GM21423 (cell line): ENCODE measurements at regions not wholly inside any gene's neighbourhood (a gene's known extent, or its start where the extent isn't known, plus 50 kb on each side); places are given as distances from the start of the nearest gene placed in this dataset.

ENCODE experiments used
- ATAC-seq: cut with Tn5 transposase; IDR thresholded peaks from one replicate; pipeline ENCODE4 v1.9.1; 2021; ENCODE audit warnings: mild to moderate bottlenecking, moderate library complexity; ENCODE audit not compliant: unreplicated experiment

- no peak for ATAC-seq
These were observed 107.6 kb upstream of the OSR1 start for GRCh38 chr2:19465978-19466377.

GRCh38 chr2:19462256-19462645 lies 103.8 kb upstream of the OSR1 start:
- ATAC-seq, result no peak

DNA sequence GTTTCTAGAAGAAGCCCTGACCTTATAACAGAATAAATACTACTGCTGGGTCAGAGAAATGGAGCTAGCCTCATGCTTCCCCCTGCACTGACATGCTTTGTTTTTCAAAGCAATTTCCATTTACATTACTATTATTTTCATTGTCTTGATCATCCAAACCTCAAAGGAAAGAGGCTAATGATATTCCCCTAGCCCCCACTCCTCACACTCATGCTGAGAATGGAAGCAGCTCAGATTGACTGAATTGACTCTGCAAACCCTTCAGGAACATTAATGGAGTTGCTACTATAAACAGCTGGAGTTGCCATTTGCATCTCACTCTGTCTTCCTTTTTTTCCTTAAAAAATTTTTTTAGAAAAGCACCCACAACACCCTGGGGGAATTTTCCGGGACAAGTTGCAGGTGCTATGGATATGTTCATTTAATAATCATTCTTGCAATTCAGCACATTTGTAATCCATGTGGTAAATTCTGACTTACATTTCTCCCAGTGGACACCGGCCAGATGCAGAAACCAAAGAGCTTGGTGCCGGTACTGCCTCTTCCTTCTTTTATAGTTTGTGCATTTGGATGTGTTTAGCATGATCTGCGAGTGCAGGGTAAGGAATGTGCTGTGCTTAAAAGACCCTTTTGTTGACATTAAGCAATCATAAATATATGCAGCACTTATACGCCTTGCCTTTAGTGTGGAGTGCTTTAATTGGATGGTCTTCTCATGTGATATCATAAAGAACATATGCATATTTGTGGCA lies 103.3 kb upstream of the OSR1 start:
- ATAC-seq, result no peak

GRCh38 chr2:19460761-19461160 lies 102.3 kb upstream of the OSR1 start:
- ATAC-seq, result no peak

GRCh38 chr2:19458427-19459003 lies 100.1 kb upstream of the OSR1 start:
- no peak for ATAC-seq

- ATAC-seq, result no peak
These were observed 99.4 kb upstream of the OSR1 start for GRCh38 chr2:19457809-19458208.

GRCh38 chr2:19456705-19457309 lies 98.4 kb upstream of the OSR1 start:
- no peak for ATAC-seq

DNA sequence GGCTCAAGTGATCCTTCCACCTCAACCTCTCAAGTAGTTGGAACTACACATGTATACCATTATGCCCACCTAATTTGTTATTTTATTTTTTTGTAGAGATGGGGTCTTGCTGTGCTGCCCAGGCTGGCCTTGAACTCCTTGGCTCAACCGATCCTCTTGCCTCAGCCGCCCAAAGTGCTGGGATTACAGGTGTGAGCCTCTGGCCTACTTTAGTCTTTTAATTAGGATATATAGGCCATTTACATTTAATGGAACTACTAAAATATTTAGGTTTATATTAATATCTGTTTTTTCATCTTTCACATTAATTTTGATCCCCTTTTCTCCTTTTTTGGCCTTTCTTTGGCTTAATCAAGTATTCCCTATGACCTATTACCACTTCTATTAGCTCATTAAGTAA lies 95.7 kb upstream of the OSR1 start:
- ATAC-seq, result no peak

GRCh38 chr2:19442731-19443130 lies 84.3 kb upstream of the OSR1 start:
- no peak for ATAC-seq

DNA sequence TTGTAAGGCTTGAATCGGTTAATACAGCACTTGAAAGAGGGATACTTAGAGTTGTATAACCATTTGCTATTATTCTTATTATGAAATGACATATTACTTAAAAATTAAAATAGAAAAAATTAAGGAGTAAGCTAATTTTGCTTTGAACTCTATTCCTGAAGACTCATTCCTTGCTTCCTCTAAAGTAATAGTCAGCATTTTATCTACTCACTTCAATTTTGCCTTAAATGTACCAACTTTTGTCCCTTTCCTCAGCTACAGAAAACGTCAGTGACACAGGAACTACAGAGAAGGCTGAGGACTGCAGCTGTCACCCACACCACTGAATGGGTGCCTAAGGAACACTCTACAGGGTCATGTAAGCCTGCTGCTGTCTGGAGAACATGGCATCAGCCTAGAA lies 80.7 kb upstream of the OSR1 start:
- no peak for ATAC-seq

DNA sequence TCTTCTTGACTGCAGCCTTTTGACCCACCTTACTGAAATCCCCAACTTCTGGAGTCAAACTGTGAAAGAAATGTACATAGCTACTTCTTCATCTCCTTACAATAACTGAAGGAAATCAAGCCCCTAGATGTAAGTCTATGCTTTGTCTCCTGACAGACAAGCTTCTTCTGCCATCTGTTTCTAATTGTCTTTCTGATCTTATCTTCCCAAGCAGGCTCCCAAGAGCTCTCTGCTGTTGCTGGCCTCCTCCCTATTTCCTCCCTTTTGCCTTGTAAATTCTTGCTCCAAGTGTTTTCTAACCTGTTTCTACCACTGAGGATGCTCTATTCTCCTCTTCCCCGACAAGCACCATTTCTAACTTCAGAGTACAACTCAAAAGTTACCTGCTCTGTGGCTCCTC lies 77.4 kb upstream of the OSR1 start:
- no peak for ATAC-seq

DNA sequence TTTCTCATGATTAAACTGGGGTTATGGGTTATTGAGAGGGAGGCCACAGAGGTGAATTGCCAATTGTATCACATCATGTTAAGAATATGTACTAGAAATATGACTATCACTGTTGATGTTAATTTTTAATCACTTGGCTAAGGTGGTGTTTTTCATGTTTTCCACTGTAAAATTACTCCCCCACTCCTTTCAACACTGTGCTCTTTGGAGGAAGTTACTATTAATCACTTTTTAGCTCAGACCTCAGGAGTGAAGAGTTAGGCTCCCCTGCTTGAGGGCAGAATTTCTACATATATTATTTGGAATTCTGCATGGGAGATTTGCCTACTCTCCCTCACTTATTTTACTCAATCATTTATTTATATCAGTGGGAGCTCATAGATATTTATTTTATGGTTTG lies 76.0 kb upstream of the OSR1 start:
- ATAC-seq, result no peak

DNA sequence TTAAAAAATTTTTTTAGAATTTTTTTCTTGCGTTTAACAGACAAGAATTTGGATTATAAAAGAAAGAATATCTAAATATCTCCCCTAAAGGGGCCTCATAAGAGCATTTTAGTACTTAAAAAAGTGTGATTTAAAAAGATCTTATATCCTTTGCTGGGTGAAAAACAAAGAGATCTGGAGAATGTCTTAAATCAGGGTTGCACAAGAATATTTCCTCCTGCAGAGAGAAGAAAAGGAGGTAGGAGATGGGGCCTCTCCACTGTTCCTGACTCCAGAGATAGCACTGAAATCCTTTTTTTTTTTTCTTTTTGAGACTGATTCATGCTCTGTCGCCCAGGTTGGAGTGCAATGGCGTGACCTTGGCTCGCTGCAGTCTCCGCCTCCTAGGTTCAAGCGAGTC lies 68.5 kb upstream of the OSR1 start:
- ATAC-seq, result no peak

DNA sequence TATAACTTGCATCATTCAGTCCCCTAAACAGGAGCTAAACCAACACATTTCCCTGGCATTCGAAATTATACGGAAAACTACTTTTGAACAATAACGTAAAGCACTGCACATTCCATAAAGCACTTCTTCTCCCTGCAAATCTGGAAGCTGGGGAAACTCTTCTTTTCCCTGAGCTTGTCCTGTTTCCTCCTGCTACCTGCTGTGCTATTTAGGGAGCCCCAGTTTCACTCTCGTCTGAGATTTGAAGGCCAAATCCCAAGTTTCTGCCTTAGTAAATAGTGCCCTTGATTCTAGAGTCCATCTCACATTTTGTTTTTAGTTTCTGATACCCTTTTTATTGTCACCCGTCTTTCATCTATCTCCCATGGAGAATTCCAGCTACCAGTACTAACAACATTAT lies 67.7 kb upstream of the OSR1 start:
- ATAC-seq, result no peak

DNA sequence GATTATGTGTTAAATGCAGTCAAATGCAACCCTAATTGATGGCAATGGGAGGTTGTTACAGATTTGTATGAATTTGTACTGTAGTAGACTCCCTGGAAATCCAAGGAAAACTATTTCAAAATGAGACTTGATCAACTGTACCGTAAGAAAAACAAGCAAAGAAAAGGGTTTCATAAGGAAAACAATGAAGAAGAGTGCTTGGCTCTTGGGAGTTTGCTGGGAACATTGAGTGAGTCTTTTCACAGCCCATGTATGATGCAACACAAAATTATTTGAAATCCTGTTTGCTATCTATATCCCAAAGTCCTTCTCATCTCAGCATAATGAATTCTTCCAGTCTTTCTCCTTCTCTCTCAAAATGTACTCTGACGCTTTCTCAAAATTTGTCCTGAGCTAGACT lies 67.0 kb upstream of the OSR1 start:
- ATAC-seq, result no peak

DNA sequence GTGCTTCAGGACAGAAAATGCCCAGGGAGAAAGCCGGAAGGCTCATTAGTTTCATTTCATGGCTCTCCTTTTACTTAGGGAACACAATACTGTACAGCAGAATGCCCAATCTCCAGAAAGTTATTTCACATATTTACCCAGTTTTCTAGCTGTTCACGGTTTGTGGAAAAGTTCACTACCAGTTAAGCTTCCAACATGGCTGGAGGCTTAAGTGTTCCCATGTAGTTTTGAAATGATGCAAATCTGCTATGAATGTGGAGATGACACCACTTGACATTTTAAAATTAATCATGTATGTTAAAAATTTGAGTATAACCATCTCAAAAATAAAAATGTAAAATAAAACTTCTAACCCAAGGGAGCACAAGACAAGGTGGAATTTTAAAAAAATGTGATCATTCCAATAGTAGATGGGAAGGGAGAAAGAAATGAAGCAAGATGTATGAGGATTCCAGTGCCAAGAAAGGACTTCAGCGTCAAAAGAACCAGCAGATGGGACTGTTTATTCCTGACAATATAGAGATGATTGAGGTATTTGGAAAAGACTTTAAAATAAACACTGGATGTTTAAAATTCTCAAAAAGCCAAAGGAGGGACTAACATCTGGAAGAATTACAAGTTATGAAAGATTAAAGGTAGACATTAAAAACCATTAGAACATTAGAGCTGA lies 60.9 kb upstream of the OSR1 start:
- no peak for ATAC-seq

DNA sequence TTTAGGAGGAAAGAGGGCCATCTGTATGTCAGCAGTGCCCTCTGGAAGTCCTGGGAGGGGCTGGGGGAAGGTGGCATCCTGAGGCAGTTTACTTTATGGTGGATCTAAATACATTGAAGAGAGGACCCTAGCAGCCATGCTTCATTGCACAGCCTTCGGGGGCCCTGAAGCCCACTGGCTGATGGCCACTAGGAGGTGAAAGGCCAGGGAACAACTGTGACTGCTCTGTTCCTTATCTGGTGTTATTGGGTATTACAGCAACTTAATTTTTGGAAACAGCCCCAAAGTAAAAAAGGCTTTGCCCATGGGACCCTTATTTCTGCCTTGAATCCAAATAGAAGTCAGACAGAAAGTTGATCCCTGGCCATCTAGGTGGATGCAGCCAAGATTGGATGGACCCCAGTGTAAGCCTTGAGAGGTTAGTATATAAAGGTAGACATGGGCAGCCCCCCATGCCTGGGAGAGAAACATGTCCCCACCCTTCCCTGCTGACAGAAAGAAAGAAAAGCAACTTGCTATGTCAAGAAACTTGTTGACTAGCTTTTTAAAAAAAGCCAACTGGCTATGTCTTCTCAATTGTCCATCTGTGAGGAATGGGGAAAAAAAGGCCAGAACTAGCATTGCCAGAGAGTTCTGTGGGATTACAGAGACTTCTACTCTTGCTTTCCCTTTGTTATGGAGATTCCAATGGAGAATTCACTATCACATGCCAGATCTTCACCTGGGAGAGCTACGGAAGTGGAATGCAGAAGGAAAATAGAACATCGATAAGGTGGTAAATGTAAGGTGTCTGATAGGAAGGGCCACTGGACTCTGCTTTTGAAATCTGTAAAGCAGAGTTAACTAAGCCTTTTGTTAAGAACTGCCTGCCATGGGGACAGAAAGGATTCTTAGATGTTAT lies 58.6 kb upstream of the OSR1 start:
- no peak for ATAC-seq

DNA sequence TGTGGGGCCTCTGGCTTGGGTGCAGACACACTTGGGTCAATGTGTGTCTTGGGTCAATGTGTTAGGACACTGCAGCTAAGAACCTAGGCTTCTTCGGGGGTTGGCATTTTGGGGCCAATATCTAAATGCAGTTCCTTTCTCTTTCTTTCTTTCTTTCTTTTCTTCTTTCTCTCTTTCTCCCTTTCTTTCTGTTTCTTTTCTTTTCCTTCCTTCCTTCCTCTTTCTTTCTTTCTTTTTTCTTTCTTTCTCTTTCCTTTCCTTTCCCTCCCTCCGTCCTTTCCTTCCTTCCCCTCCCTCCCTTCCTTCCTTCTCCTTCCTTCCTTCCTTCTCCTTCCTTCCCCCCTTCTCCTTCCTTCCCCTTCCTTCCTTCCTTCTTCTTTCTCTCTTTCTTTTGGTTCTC lies 57.7 kb upstream of the OSR1 start:
- no peak for ATAC-seq

GRCh38 chr2:19409046-19409445 lies 50.6 kb upstream of the OSR1 start:
- no peak for ATAC-seq

- ATAC-seq, result no peak
These were observed 50.2 kb upstream of the OSR1 start for GRCh38 chr2:19408592-19408991.
